GM18517 (cell line): ENCODE measurements at regions not wholly inside any gene's neighbourhood (a gene's known extent, or its start where the extent isn't known, plus 50 kb on each side); places are given as distances from the start of the nearest gene placed in this dataset.
"Not testable (repeated sequence)": the region's sequence is repeated elsewhere in the genome, so short reads cannot be mapped to it uniquely, and the experiment has no call there.

Experiments used
- ATAC-seq: cut with Tn5 transposase; IDR thresholded peaks from one replicate; pipeline ENCODE4 v1.9.1; 2021; ENCODE audit warnings: mild to moderate bottlenecking, moderate library complexity; ENCODE audit not compliant: unreplicated experiment

- ATAC-seq, result not testable (repeated sequence)
These were observed 844.6 kb downstream of the TTLL7 start for GRCh38 chr1:83154306-83154705.

DNA sequence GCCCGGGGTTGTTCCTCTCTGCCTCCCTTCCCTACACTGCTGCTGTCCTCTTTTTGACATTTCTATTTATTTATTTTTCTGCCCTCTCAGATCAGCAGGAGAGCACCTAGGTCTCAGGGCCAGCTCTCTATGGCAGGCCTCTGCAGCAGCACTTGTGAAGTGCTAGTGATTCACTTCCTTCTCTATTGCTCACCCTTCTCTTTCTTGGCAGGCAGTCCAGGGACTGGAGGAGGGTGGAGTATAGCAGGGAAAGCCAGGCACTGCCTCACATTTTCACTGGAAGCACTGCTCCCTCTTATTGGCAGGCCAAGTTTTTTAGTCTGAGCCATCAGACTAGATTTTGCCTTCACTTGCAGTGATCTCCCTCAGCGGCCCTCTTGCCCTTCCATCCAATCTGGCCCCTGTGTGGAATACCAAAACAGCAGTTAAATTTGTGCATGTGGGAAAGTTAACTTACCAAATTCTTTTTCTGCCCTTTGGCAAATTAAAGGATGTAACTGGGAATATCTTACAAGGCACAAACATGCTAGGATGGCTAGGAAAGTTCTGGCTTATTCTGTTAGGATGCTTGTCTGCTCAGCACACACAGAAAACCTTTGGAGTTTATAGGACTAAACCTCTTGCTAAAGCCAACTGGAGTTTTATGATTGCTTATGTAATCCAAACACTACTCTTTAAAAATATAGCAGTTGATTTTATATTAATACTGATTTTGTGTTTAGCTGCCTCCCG, 847.6 kb downstream of the TTLL7 start:
- not testable (repeated sequence) for ATAC-seq

- ATAC-seq, result not testable (repeated sequence)
These were observed 848.5 kb downstream of the TTLL7 start for GRCh38 chr1:83150479-83150878.

- ATAC-seq, result not testable (repeated sequence)
These were observed 853.1 kb downstream of the TTLL7 start for GRCh38 chr1:83145820-83146219.

DNA sequence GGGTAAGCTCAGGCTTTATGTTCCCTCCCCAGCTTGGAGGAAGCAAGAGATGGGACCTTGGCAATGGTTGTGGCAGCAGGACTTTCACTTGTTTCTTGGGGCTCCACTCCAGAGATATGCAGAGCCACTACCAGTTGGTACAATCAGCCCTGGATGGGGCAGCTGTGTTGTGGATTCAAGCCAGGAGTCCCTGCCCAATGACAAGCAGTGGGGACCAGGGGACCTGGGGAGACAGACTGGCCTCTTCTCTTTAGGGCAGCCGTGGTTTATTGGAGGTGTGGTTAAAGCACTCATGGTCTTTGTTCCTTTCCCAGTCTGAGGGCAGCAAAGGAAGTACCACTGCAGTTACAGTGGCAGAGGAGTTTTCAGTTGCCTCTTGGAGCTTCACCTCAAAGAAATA, 856.1 kb downstream of the TTLL7 start:
- ATAC-seq, result not testable (repeated sequence)

GRCh38 chr1:83135524-83136157, 863.3 kb downstream of the TTLL7 start:
- not testable (repeated sequence) for ATAC-seq

- ATAC-seq, result not testable (repeated sequence)
These were observed 864.5 kb downstream of the TTLL7 start for GRCh38 chr1:83134322-83135014.

GRCh38 chr1:83131692-83131955, 867.3 kb downstream of the TTLL7 start:
- no peak for ATAC-seq

- no peak for ATAC-seq
These were observed 867.8 kb downstream of the TTLL7 start for GRCh38 chr1:83130886-83131691.

DNA sequence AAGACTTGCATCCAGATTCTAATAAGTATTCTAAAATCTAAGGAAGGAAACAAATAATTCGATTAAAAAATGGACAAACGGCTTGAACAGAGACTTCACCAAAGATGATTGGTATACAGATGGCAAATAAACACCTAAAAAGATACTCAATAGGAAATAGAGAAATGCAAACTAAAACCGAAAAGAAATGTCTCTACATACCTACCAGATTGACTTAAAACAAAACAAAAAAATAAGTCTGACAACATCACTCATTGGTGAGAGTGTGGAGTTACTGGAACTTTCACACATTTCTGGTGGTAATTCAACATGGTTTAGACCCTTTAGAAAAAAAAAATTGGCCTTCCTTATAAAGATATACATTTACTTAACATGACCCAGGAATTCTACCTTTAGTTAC, 869.8 kb downstream of the TTLL7 start:
- ATAC-seq, result no peak

DNA sequence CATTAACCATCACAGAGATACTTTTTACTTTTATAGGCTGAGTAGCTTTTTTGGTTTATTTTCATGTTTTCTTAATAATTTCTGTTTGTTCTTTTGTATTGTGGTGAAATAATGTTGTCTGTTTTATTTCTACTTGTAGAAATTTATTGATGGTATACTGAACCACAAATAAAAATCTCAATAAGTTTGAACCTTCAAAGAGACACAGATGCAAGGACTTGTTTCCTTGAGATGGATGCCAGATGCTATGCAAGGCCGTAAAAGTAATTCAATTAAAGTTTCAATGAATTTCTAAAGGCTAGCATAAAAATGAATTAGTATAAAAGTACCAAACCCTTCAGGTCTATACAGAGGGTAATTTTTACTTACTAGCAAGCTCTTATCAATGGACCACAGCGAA, 873.5 kb downstream of the TTLL7 start:
- ATAC-seq, result no peak

GRCh38 chr1:83123019-83123418, 875.9 kb downstream of the TTLL7 start:
- no peak for ATAC-seq

- ATAC-seq, result no peak
These were observed 880.5 kb downstream of the TTLL7 start for GRCh38 chr1:83118472-83118871.

GRCh38 chr1:83117030-83117429, 881.9 kb downstream of the TTLL7 start:
- not testable (repeated sequence) for ATAC-seq

DNA sequence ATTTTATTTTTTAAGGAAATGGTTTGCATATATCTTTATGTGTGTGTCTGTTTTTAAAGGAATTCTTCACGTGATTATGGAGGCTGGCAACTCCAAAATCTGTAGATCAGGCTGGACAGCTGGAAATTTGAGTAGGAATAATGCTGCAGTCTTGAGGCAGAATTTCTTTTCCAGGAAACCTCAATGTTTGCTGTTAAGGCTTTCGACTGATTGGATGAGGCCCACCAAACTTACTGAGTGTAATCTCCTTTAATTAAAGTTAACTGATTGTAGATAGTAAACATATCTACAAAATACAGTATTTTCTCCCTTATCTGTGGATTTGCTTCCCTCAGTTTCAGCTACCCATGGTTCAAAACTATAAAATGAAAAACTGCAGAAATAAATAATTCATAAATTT, 883.1 kb downstream of the TTLL7 start:
- ATAC-seq, result no peak

DNA sequence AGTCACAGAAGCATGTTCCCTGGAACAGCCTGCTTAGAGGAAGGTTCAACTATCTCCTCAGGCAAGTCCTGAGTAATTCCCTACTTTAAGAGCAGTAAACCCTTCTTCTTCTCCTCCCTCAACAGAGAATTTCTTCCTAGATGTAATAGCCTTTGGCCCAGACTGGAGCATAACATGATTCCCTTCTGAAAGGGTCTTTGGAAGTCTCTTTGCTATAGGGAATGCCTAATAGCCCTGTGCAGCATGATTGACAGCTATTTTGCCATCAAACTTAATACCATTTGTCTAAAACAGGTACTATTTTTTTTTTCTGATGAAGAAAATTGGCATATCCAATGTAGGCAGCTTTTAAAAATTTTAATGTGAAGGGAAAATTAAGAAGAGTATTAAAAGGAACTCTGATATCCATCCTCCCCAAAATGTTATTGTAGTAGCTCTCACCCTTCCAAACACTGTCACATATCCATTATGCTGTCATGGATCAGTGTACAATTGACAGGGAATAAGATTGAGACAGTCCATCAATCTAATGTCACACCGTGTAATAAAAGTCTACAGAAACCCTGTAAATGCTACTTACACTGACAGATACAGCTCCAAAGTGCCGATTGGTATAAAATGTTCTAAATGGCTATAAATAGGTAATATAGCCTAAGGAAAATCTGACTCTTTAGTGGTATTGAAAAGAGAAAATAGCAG, 884.6 kb downstream of the TTLL7 start:
- ATAC-seq, result no peak

DNA sequence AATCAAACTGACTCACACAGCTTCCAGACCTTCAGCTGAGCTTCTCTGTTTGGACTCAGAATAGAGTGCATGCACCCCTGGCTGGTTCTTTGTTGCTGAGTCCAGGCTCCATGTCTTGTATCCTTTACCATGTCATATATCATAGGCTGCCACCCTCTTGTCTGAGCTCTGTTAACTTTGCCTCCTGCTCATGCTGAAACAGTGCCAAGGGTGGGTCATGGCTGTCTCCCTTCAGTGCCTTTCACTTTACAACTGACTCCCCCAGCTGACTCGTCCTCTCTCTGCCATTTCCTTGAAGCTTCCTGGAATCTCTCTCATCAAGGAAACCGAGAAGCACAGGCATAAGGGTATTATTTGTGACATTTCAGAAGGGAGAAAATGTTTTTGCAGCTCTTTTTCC, 885.3 kb downstream of the TTLL7 start:
- no peak for ATAC-seq

- ATAC-seq, result no peak
These were observed 886.6 kb downstream of the TTLL7 start for GRCh38 chr1:83112248-83112885.

- no peak for ATAC-seq
These were observed 888.8 kb downstream of the TTLL7 start for GRCh38 chr1:83110156-83110555.

GRCh38 chr1:83109692-83110091, 889.2 kb downstream of the TTLL7 start:
- no peak for ATAC-seq
